BLaER1 treated with 17β-estradiol and CSF1 and Interleukin-3, amounts not matched to agents 10 nM and 100 nM (cell line): ENCODE measurements at regions not wholly inside any gene's neighbourhood (a gene's known extent, or its start where the extent isn't known, plus 50 kb on each side); places are given as distances from the start of the nearest gene placed in this dataset.
A peak's percentile ranks its signal among the peaks of the same experiment; 100 is the strongest.

Experiments
- H3K27ac ChIP-seq, 11 experiments: shearing (Covaris generic); formaldehyde crosslinking; 2 replicates each; pipeline ENCODE4 v1.8.1; 2022
- H3K27me3 ChIP-seq, 11 experiments: shearing (Covaris generic); formaldehyde crosslinking; 2 replicates each; pipeline ENCODE4 v1.8.1; 2022
- H3K36me3 ChIP-seq, 11 experiments: shearing (Covaris generic); formaldehyde crosslinking; 2 replicates each; pipeline ENCODE4 v1.8.1; 2022
- H3K4me1 ChIP-seq, 10 experiments: shearing (Covaris generic); formaldehyde crosslinking; 2 replicates each; pipeline ENCODE4 v1.8.1; 2022
- H3K4me2 ChIP-seq, 11 experiments: shearing (Covaris generic); formaldehyde crosslinking; 2 replicates each; pipeline ENCODE4 v1.8.1; 2022
- H3K4me3 ChIP-seq, 10 experiments: shearing (Covaris generic); formaldehyde crosslinking; 2 replicates each; pipeline ENCODE4 v1.8.1; 2022
- H3K9ac ChIP-seq, 11 experiments: shearing (Covaris generic); formaldehyde crosslinking; 2 replicates each; pipeline ENCODE4 v1.8.1; 2022
- H3K9me3 ChIP-seq, 11 experiments: shearing (Covaris generic); formaldehyde crosslinking; replicated peaks in 1 of 11; 2 replicates each; pipeline ENCODE4 v1.8.1; 2022
- H4K20me1 ChIP-seq, 11 experiments: shearing (Covaris generic); formaldehyde crosslinking; 2 replicates each; pipeline ENCODE4 v1.8.1; 2022
- Cebpa-rat ChIP-seq, 11 experiments: shearing (Covaris generic); IDR thresholded peaks; 2 replicates each; pipeline ENCODE4 v1.8.1; 2022

GRCh38 chr7:115724400-115725056, 306.0 kb downstream of the TFEC start:
- Histone ChIP-seq H3K36me3 (no peaks in the 10 kb centered on the region), H3K27me3 (no peaks in the 10 kb centered on the region), H4K20me1 (no peaks in the 10 kb centered on the region), H3K4me1 (peaks cover 0 to 6% (median 0%) of the 10 kb centered on the region in 10 experiments; a peak in 1 of 20 replicates), H3K4me2 (no peak overlapping the region), H3K27ac (no peak overlapping the region), H3K9me3 (no peaks in the 10 kb centered on the region), H3K9ac (no peak overlapping the region), H3K4me3 (no peak overlapping the region)
- no peak for TF ChIP-seq Cebpa-rat (IDR thresholded peaks at IDR 0.05)

- peaks cover 0 to 6% (median 0%) of the 10 kb centered on the region in 10 experiments; a peak in 1 of 20 replicates for H3K4me1 ChIP-seq
- H3K27me3 ChIP-seq, result no peaks in the 10 kb centered on the region
- H3K36me3 ChIP-seq, result no peaks in the 10 kb centered on the region
- no peaks in the 10 kb centered on the region for H3K9me3 ChIP-seq
- no peak overlapping the region for H3K4me3 ChIP-seq
- no peak overlapping the region for H3K9ac ChIP-seq
- TF ChIP-seq Cebpa-rat (IDR thresholded peaks at IDR 0.05), result no peak
- no peaks in the 10 kb centered on the region for H4K20me1 ChIP-seq
- H3K27ac ChIP-seq, result no peak overlapping the region
- peak overlapping the region in 4 of 11 experiments; percentile 1 to 34 (median 15); a peak in 6 of 22 replicates for H3K4me2 ChIP-seq
These were observed 308.1 kb downstream of the TFEC start for GRCh38 chr7:115722302-115722977.

GRCh38 chr7:115721293-115722217, 309.0 kb downstream of the TFEC start:
- no peaks in the 10 kb centered on the region for H3K9me3 ChIP-seq
- H3K27ac ChIP-seq, result no peak overlapping the region
- no peak overlapping the region for H3K9ac ChIP-seq
- no peak overlapping the region for H3K4me3 ChIP-seq
- H3K36me3 ChIP-seq, result no peaks in the 10 kb centered on the region
- peaks cover 0 to 6% (median 0%) of the 10 kb centered on the region in 10 experiments; a peak in 1 of 20 replicates for H3K4me1 ChIP-seq
- no peaks in the 10 kb centered on the region for H3K27me3 ChIP-seq
- TF ChIP-seq Cebpa-rat (IDR thresholded peaks at IDR 0.05), result no peak
- H4K20me1 ChIP-seq, result no peaks in the 10 kb centered on the region
- no peak overlapping the region for H3K4me2 ChIP-seq

- no peaks in the 10 kb centered on the region for H4K20me1 ChIP-seq
- no peak for TF ChIP-seq Cebpa-rat (IDR thresholded peaks at IDR 0.05)
- no peaks in the 10 kb centered on the region for H3K9me3 ChIP-seq
- H3K4me1 ChIP-seq, result peaks cover 0 to 6% (median 0%) of the 10 kb centered on the region in 10 experiments; a peak in 1 of 20 replicates
- H3K4me2 ChIP-seq, result no peak overlapping the region
- no peaks in the 10 kb centered on the region for H3K27me3 ChIP-seq
- H3K4me3 ChIP-seq, result no peak overlapping the region
- no peaks in the 10 kb centered on the region for H3K36me3 ChIP-seq
- no peak overlapping the region for H3K27ac ChIP-seq
- no peak overlapping the region for H3K9ac ChIP-seq
These were observed 310.6 kb downstream of the TFEC start for GRCh38 chr7:115719963-115720362.

- Histone ChIP-seq H3K36me3 (no peaks in the 10 kb centered on the region), H3K27me3 (no peaks in the 10 kb centered on the region), H3K27ac (no peak overlapping the region), H3K4me3 (no peak overlapping the region), H3K4me2 (no peak overlapping the region), H3K9me3 (no peaks in the 10 kb centered on the region), H4K20me1 (no peaks in the 10 kb centered on the region), H3K9ac (no peak overlapping the region), H3K4me1 (no peaks in the 10 kb centered on the region)
- no peak for TF ChIP-seq Cebpa-rat (IDR thresholded peaks at IDR 0.05)
These were observed 320.9 kb downstream of the TFEC start for GRCh38 chr7:115709664-115710063.

GRCh38 chr7:115708013-115708341, 322.6 kb downstream of the TFEC start:
- Histone ChIP-seq H3K4me3 (no peak overlapping the region), H3K9me3 (no peaks in the 10 kb centered on the region), H3K4me1 (no peaks in the 10 kb centered on the region), H4K20me1 (no peaks in the 10 kb centered on the region), H3K36me3 (no peaks in the 10 kb centered on the region), H3K27me3 (no peaks in the 10 kb centered on the region), H3K9ac (no peak overlapping the region), H3K27ac (no peak overlapping the region), H3K4me2 (no peak overlapping the region)
- TF ChIP-seq Cebpa-rat (IDR thresholded peaks at IDR 0.05), result no peak

GRCh38 chr7:115707258-115708012, 323.1 kb downstream of the TFEC start:
- H3K4me3 ChIP-seq, result no peak overlapping the region
- no peak overlapping the region for H3K4me2 ChIP-seq
- no peaks in the 10 kb centered on the region for H3K9me3 ChIP-seq
- no peaks in the 10 kb centered on the region for H3K4me1 ChIP-seq
- H4K20me1 ChIP-seq, result no peaks in the 10 kb centered on the region
- H3K36me3 ChIP-seq, result no peaks in the 10 kb centered on the region
- H3K27me3 ChIP-seq, result no peaks in the 10 kb centered on the region
- no peak for TF ChIP-seq Cebpa-rat (IDR thresholded peaks at IDR 0.05)
- H3K9ac ChIP-seq, result no peak overlapping the region
- no peak overlapping the region for H3K27ac ChIP-seq

- Histone ChIP-seq H4K20me1 (no peaks in the 10 kb centered on the region), H3K9me3 (no peaks in the 10 kb centered on the region), H3K27ac (no peak overlapping the region), H3K4me2 (no peak overlapping the region), H3K4me3 (no peak overlapping the region), H3K36me3 (no peaks in the 10 kb centered on the region), H3K9ac (no peak overlapping the region), H3K4me1 (no peaks in the 10 kb centered on the region), H3K27me3 (no peaks in the 10 kb centered on the region)
- no peak for TF ChIP-seq Cebpa-rat (IDR thresholded peaks at IDR 0.05)
These were observed 325.7 kb downstream of the TFEC start for GRCh38 chr7:115704884-115705283.

- Histone ChIP-seq H3K4me1 (no peaks in the 10 kb centered on the region), H3K9me3 (no peaks in the 10 kb centered on the region), H3K9ac (no peak overlapping the region), H3K36me3 (no peaks in the 10 kb centered on the region), H3K4me2 (no peak overlapping the region), H3K4me3 (no peak overlapping the region), H4K20me1 (no peaks in the 10 kb centered on the region), H3K27ac (no peak overlapping the region), H3K27me3 (no peaks in the 10 kb centered on the region)
- TF ChIP-seq Cebpa-rat (IDR thresholded peaks at IDR 0.05), result no peak
These were observed 329.4 kb downstream of the TFEC start for GRCh38 chr7:115701141-115701540.
